A673 (cell line): ENCODE measurements at regions not wholly inside any gene's neighbourhood (a gene's known extent, or its start where the extent isn't known, plus 50 kb on each side); places are given as distances from the start of the nearest gene placed in this dataset.
"Not testable (repeated sequence)": the region's sequence is repeated elsewhere in the genome, so short reads cannot be mapped to it uniquely, and the experiment has no call there.

ENCODE experiments used
- BruUV-seq: library from RNA; stranded (reverse); fragments of 400-500 nt; replicated peaks from 2 replicates; lab custom pipeline; 2021; lab: Mats Ljungman, UMichigan
- CTCF ChIA-PET: fragments of 300-600 bp; sonication (Branson Sonifier 250); formaldehyde crosslinking; loops from one replicate; lab custom pipeline; 2022; ENCODE audit warnings: antibody characterized with exemption; lab: Charles Lee
- POLR2A ChIA-PET: fragments of 300-600 bp; sonication (Branson Sonifier 250); formaldehyde crosslinking; loops from one replicate; lab custom pipeline; 2022; ENCODE audit warnings: antibody characterized with exemption; ENCODE audit not compliant: low non-redundant PET; lab: Charles Lee
- DNase-seq: peaks from one replicate; pipeline ENCODE4 v3.0.0-alpha.2; 2015; ENCODE audit warnings: low spot score
- H3K27ac ChIP-seq: fragments of 200-600 bp; sonication (generic); 2 replicates; pipeline ENCODE4 v1.5.1; 2016; ENCODE audit warnings: mixed run types, low read depth, mild to moderate bottlenecking, mixed read lengths, antibody characterized with exemption, low read length; ENCODE audit not compliant: poor library complexity, severe bottlenecking
- H3K27me3 ChIP-seq: fragments of 200-600 bp; sonication (generic); replicated peaks from 2 replicates; pipeline ENCODE4 v1.6.1; 2017; ENCODE audit warnings: mixed run types, low read depth, mild to moderate bottlenecking, mixed read lengths, antibody characterized with exemption, low read length; ENCODE audit not compliant: insufficient read depth, poor library complexity
- H3K36me3 ChIP-seq: fragments of 200-600 bp; sonication (generic); 2 replicates; pipeline ENCODE4 v1.6.1; 2016; ENCODE audit warnings: mixed run types, mild to moderate bottlenecking, mixed read lengths, antibody characterized with exemption, low read length; ENCODE audit not compliant: insufficient read depth, poor library complexity, severe bottlenecking
- H3K4me1 ChIP-seq: fragments of 200-600 bp; sonication (generic); 2 replicates; pipeline ENCODE4 v1.6.1; 2017; ENCODE audit warnings: mixed run types, mild to moderate bottlenecking, mixed read lengths, antibody characterized with exemption, low read length; ENCODE audit not compliant: insufficient read depth, poor library complexity, severe bottlenecking
- H3K4me3 ChIP-seq: fragments of 200-600 bp; sonication (generic); 2 replicates; pipeline ENCODE4 v1.5.1; 2016; ENCODE audit warnings: low read depth, mixed run types, mild to moderate bottlenecking, mixed read lengths, low read length; ENCODE audit not compliant: poor library complexity, severe bottlenecking
- H3K9me3 ChIP-seq: fragments of 200-600 bp; sonication (generic); 2 replicates; pipeline ENCODE4 v1.6.1; 2016; ENCODE audit warnings: mixed run types, low read depth, mild to moderate bottlenecking, mixed read lengths, antibody characterized with exemption, low read length; ENCODE audit not compliant: poor library complexity, severe bottlenecking
- intact Hi-C: fragments of 100-400 bp; cut with micrococcal nuclease; formaldehyde crosslinking; loops from one replicate; pipeline ENCODE4 v1.10.0; 2022; ENCODE audit not compliant: unreplicated experiment

GRCh38 chr1:120972863-120973262 lies 83.3 kb downstream of the PPIAL4A start:
- POLR2A ChIA-PET, CTCF ChIA-PET, H3K4me1 ChIP-seq, H3K27me3 ChIP-seq, H3K9me3 ChIP-seq, H3K27ac ChIP-seq, BruUV-seq, H3K4me3 ChIP-seq, H3K36me3 ChIP-seq, DNase-seq, intact Hi-C loops: not testable (repeated sequence)

- H3K27ac ChIP-seq, intact Hi-C loops, H3K4me1 ChIP-seq, H3K4me3 ChIP-seq, CTCF ChIA-PET, POLR2A ChIA-PET, H3K9me3 ChIP-seq, BruUV-seq, DNase-seq, H3K36me3 ChIP-seq, H3K27me3 ChIP-seq: not testable (repeated sequence)
Measured at GRCh38 chr1:120973836-120974235, 84.3 kb downstream of the PPIAL4A start.

- POLR2A ChIA-PET, H3K36me3 ChIP-seq, CTCF ChIA-PET, DNase-seq, H3K4me3 ChIP-seq, H3K9me3 ChIP-seq, BruUV-seq, H3K27me3 ChIP-seq, H3K27ac ChIP-seq, H3K4me1 ChIP-seq, intact Hi-C loops: not testable (repeated sequence)
Measured at GRCh38 chr1:120977279-120977678, 87.7 kb downstream of the PPIAL4A start.

GRCh38 chr1:120981489-120982094 lies 92.0 kb downstream of the PPIAL4A start:
- H3K27ac ChIP-seq, H3K27me3 ChIP-seq, POLR2A ChIA-PET, H3K4me3 ChIP-seq, H3K9me3 ChIP-seq, CTCF ChIA-PET, intact Hi-C loops, DNase-seq, H3K36me3 ChIP-seq, BruUV-seq, H3K4me1 ChIP-seq: not testable (repeated sequence)

GRCh38 chr1:120994614-120995013 lies 105.0 kb downstream of the PPIAL4A start:
- BruUV-seq, DNase-seq, CTCF ChIA-PET, H3K9me3 ChIP-seq, H3K4me3 ChIP-seq, intact Hi-C loops, H3K27ac ChIP-seq, H3K27me3 ChIP-seq, POLR2A ChIA-PET, H3K4me1 ChIP-seq, H3K36me3 ChIP-seq: not testable (repeated sequence)

- H3K27me3 ChIP-seq, H3K9me3 ChIP-seq, POLR2A ChIA-PET, intact Hi-C loops, H3K36me3 ChIP-seq, DNase-seq, BruUV-seq, H3K4me3 ChIP-seq, H3K4me1 ChIP-seq, H3K27ac ChIP-seq, CTCF ChIA-PET: not testable (repeated sequence)
Measured at GRCh38 chr1:120995025-120995424, 105.5 kb downstream of the PPIAL4A start.

- H3K4me3 ChIP-seq, H3K9me3 ChIP-seq, DNase-seq, BruUV-seq, H3K27ac ChIP-seq, H3K36me3 ChIP-seq, intact Hi-C loops, H3K27me3 ChIP-seq, POLR2A ChIA-PET, CTCF ChIA-PET, H3K4me1 ChIP-seq: not testable (repeated sequence)
Measured at GRCh38 chr1:121001090-121001726, 111.6 kb downstream of the PPIAL4A start.
